ENCODE measurements at regions not wholly inside any gene's neighbourhood (a gene's known extent, or its start where the extent isn't known, plus 50 kb on each side); places are given as distances from the start of the nearest gene placed in this dataset.

- H3K4me1 ChIP-seq (ENCODE audit: control insufficient read depth in 2 of 2, insufficient read depth in 2 of 2, low read length in 1 of 2), result no peaks in the 10 kb centered on the region
- no peaks in the 10 kb centered on the region for H3K36me3 ChIP-seq (ENCODE audit: control insufficient read depth in 2 of 2, insufficient read depth in 2 of 2, low read length in 1 of 2)
- H3K9me3 ChIP-seq (ENCODE audit: control insufficient read depth in 2 of 2, insufficient read depth in 1 of 2, low read depth in 1 of 2, low read length in 1 of 2), result peaks cover 4 to 5% of the 10 kb centered on the region in 2 donors
- WGBS, 2 donors, result 71 to 74% methylated on average over 7 of the region's 7 CpGs
- no peak overlapping the region for H3K27ac ChIP-seq (ENCODE audit: low read depth in 2 of 2, low read length in 1 of 2)
- no peak overlapping the region for H3K4me3 ChIP-seq (ENCODE audit: low read depth in 1 of 2, low read length in 2 of 2)
- H3K27me3 ChIP-seq (ENCODE audit: control insufficient read depth in 1 of 2, insufficient read depth in 2 of 2, low read length in 2 of 2), result no peaks in the 10 kb centered on the region
These were observed 501.2 kb upstream of the EEF2KMT start for GRCh38 chr16:5598793-5599192.

GRCh38 chr16:5595849-5596248 lies 498.3 kb upstream of the EEF2KMT start:
- WGBS, 2 donors, result 87 to 90% methylated on average over 3 of the region's 3 CpGs
- no peaks in the 10 kb centered on the region for H3K4me1 ChIP-seq (ENCODE audit: control insufficient read depth in 2 of 2, insufficient read depth in 2 of 2, low read length in 1 of 2)
- H3K36me3 ChIP-seq (ENCODE audit: control insufficient read depth in 2 of 2, insufficient read depth in 2 of 2, low read length in 1 of 2), result no peaks in the 10 kb centered on the region
- H3K27me3 ChIP-seq (ENCODE audit: control insufficient read depth in 1 of 2, insufficient read depth in 2 of 2, low read length in 2 of 2), result no peaks in the 10 kb centered on the region
- H3K9me3 ChIP-seq (ENCODE audit: control insufficient read depth in 2 of 2, insufficient read depth in 1 of 2, low read depth in 1 of 2, low read length in 1 of 2), result peaks cover 4 to 5% of the 10 kb centered on the region in 2 donors
- no peak overlapping the region for H3K4me3 ChIP-seq (ENCODE audit: low read depth in 1 of 2, low read length in 2 of 2)
- no peak overlapping the region for H3K27ac ChIP-seq (ENCODE audit: low read depth in 2 of 2, low read length in 1 of 2)

GRCh38 chr16:5590416-5590815 lies 492.8 kb upstream of the EEF2KMT start:
- Histone ChIP-seq H3K4me1 (ENCODE audit: control insufficient read depth in 2 of 2, insufficient read depth in 2 of 2, low read length in 1 of 2) (no peaks in the 10 kb centered on the region), H3K27me3 (ENCODE audit: control insufficient read depth in 1 of 2, insufficient read depth in 2 of 2, low read length in 2 of 2) (no peaks in the 10 kb centered on the region), H3K4me3 (ENCODE audit: low read depth in 1 of 2, low read length in 2 of 2) (no peak overlapping the region), H3K27ac (ENCODE audit: low read depth in 2 of 2, low read length in 1 of 2) (no peak overlapping the region), H3K9me3 (ENCODE audit: control insufficient read depth in 2 of 2, insufficient read depth in 1 of 2, low read depth in 1 of 2, low read length in 1 of 2) (no peaks in the 10 kb centered on the region), H3K36me3 (ENCODE audit: control insufficient read depth in 2 of 2, insufficient read depth in 2 of 2, low read length in 1 of 2) (no peaks in the 10 kb centered on the region)
- 52 to 64% methylated on average over 8 of the region's 8 CpGs for WGBS, 2 donors

- no peaks in the 10 kb centered on the region for H3K36me3 ChIP-seq (ENCODE audit: control insufficient read depth in 2 of 2, insufficient read depth in 2 of 2, low read length in 1 of 2)
- 52 to 61% methylated on average over 7 of the region's 7 CpGs for WGBS, 2 donors
- no peak overlapping the region for H3K27ac ChIP-seq (ENCODE audit: low read depth in 2 of 2, low read length in 1 of 2)
- no peaks in the 10 kb centered on the region for H3K4me1 ChIP-seq (ENCODE audit: control insufficient read depth in 2 of 2, insufficient read depth in 2 of 2, low read length in 1 of 2)
- H3K27me3 ChIP-seq (ENCODE audit: control insufficient read depth in 1 of 2, insufficient read depth in 2 of 2, low read length in 2 of 2), result no peaks in the 10 kb centered on the region
- H3K4me3 ChIP-seq (ENCODE audit: low read depth in 1 of 2, low read length in 2 of 2), result no peak overlapping the region
- no peaks in the 10 kb centered on the region for H3K9me3 ChIP-seq (ENCODE audit: control insufficient read depth in 2 of 2, insufficient read depth in 1 of 2, low read depth in 1 of 2, low read length in 1 of 2)
These were observed 492.3 kb upstream of the EEF2KMT start for GRCh38 chr16:5589812-5590373.

DNA sequence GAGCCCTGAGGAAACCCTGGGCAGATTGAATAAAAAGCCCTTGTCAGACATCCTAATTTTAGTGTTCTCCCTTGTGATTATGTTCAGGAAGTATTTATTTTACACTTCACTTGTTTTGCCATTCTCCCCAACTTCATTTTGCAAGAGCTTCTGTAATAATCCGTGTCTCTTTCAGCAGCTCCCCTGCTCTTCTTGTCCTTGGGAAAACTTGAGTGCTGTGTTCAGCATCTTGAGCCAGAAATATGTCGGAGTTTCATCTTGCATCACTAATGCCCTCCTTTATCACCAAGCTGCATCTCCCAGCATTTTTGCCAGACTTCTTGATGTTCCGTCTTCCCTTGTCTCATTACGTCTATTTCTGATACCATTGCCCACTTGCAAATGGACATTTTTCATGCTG lies 486.5 kb upstream of the EEF2KMT start:
- Histone ChIP-seq H3K27ac (ENCODE audit: low read depth in 2 of 2, low read length in 1 of 2) (no peak overlapping the region), H3K4me1 (ENCODE audit: control insufficient read depth in 2 of 2, insufficient read depth in 2 of 2, low read length in 1 of 2) (no peaks in the 10 kb centered on the region), H3K9me3 (ENCODE audit: control insufficient read depth in 2 of 2, insufficient read depth in 1 of 2, low read depth in 1 of 2, low read length in 1 of 2) (no peaks in the 10 kb centered on the region), H3K36me3 (ENCODE audit: control insufficient read depth in 2 of 2, insufficient read depth in 2 of 2, low read length in 1 of 2) (no peaks in the 10 kb centered on the region), H3K4me3 (ENCODE audit: low read depth in 1 of 2, low read length in 2 of 2) (no peak overlapping the region), H3K27me3 (ENCODE audit: control insufficient read depth in 1 of 2, insufficient read depth in 2 of 2, low read length in 2 of 2) (no peaks in the 10 kb centered on the region)
- WGBS, 2 donors, result 84 to 85% methylated on average over 4 of the region's 4 CpGs

- no peaks in the 10 kb centered on the region for H3K9me3 ChIP-seq (ENCODE audit: control insufficient read depth in 2 of 2, insufficient read depth in 1 of 2, low read depth in 1 of 2, low read length in 1 of 2)
- no peaks in the 10 kb centered on the region for H3K4me1 ChIP-seq (ENCODE audit: control insufficient read depth in 2 of 2, insufficient read depth in 2 of 2, low read length in 1 of 2)
- no peak overlapping the region for H3K27ac ChIP-seq (ENCODE audit: low read depth in 2 of 2, low read length in 1 of 2)
- H3K4me3 ChIP-seq (ENCODE audit: low read depth in 1 of 2, low read length in 2 of 2), result no peak overlapping the region
- no peaks in the 10 kb centered on the region for H3K36me3 ChIP-seq (ENCODE audit: control insufficient read depth in 2 of 2, insufficient read depth in 2 of 2, low read length in 1 of 2)
- no peaks in the 10 kb centered on the region for H3K27me3 ChIP-seq (ENCODE audit: control insufficient read depth in 1 of 2, insufficient read depth in 2 of 2, low read length in 2 of 2)
- WGBS, 2 donors, result 74 to 75% methylated on average over 6 to 7 of the region's 7 CpGs
These were observed 484.9 kb upstream of the EEF2KMT start for GRCh38 chr16:5582529-5582928.

DNA sequence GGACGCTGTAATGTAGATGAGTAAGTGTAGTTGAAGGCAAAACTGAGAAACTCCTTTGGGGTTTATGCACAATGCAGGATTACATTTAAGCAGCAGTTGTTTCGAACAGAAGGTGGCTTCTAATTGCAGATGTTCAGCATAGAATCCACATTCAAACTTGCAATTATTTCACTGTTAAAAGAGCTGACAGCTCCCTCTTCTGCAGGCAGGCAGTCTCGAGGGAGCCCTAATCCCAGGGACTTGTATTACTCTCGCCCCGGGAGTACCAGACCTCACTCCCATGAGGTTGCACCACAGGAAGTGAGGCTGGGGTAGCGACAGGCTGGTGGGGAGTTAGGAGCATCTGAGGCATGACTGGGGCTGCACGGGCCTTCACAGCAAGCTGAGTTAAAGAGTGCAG lies 484.3 kb upstream of the EEF2KMT start:
- WGBS, 2 donors, result 56 to 66% methylated on average over 7 of the region's 7 CpGs

DNA sequence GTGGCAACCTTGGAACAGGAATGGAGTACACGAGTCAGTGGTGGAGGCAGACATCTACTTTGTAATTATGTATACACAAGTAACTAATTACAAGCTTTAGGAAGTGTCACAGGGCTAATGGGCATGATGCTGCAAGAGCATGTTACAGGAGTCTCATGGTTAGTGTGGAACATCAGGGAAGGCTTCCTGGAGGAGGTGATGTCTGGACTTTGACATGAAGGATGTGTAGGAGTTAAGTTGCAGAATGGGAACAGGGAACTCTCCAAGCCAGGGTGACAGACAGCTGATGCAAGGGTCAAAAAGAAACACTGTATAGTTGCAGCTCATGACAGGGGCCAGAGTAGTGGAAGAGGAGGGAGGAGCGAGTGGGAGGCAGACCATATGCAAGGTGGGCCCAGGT lies 483.8 kb upstream of the EEF2KMT start:
- 74 to 78% methylated on average over 2 of the region's 2 CpGs for WGBS, 2 donors

More for the DNA sequence above, 484.3 kb upstream of the EEF2KMT start:
- Histone ChIP-seq H3K27me3 (ENCODE audit: control insufficient read depth in 1 of 2, insufficient read depth in 2 of 2, low read length in 2 of 2) (no peaks in the 10 kb centered on the region), H3K36me3 (ENCODE audit: control insufficient read depth in 2 of 2, insufficient read depth in 2 of 2, low read length in 1 of 2) (no peaks in the 10 kb centered on the region), H3K4me3 (ENCODE audit: low read depth in 1 of 2, low read length in 2 of 2) (no peak overlapping the region), H3K27ac (ENCODE audit: low read depth in 2 of 2, low read length in 1 of 2) (no peak overlapping the region), H3K9me3 (ENCODE audit: control insufficient read depth in 2 of 2, insufficient read depth in 1 of 2, low read depth in 1 of 2, low read length in 1 of 2) (no peaks in the 10 kb centered on the region), H3K4me1 (ENCODE audit: control insufficient read depth in 2 of 2, insufficient read depth in 2 of 2, low read length in 1 of 2) (no peaks in the 10 kb centered on the region)

GRCh38 chr16:5580772-5581171 lies 483.2 kb upstream of the EEF2KMT start:
- Histone ChIP-seq H3K4me1 (ENCODE audit: control insufficient read depth in 2 of 2, insufficient read depth in 2 of 2, low read length in 1 of 2) (no peaks in the 10 kb centered on the region), H3K4me3 (ENCODE audit: low read depth in 1 of 2, low read length in 2 of 2) (no peak overlapping the region), H3K36me3 (ENCODE audit: control insufficient read depth in 2 of 2, insufficient read depth in 2 of 2, low read length in 1 of 2) (no peaks in the 10 kb centered on the region), H3K9me3 (ENCODE audit: control insufficient read depth in 2 of 2, insufficient read depth in 1 of 2, low read depth in 1 of 2, low read length in 1 of 2) (no peaks in the 10 kb centered on the region), H3K27ac (ENCODE audit: low read depth in 2 of 2, low read length in 1 of 2) (no peak overlapping the region), H3K27me3 (ENCODE audit: control insufficient read depth in 1 of 2, insufficient read depth in 2 of 2, low read length in 2 of 2) (no peaks in the 10 kb centered on the region)
- WGBS, 2 donors, result 71 to 78% methylated on average over 6 of the region's 6 CpGs

More for the DNA sequence above, 483.8 kb upstream of the EEF2KMT start:
- no peak overlapping the region for H3K27ac ChIP-seq (ENCODE audit: low read depth in 2 of 2, low read length in 1 of 2)
- no peaks in the 10 kb centered on the region for H3K4me1 ChIP-seq (ENCODE audit: control insufficient read depth in 2 of 2, insufficient read depth in 2 of 2, low read length in 1 of 2)
- H3K4me3 ChIP-seq (ENCODE audit: low read depth in 1 of 2, low read length in 2 of 2), result no peak overlapping the region
- no peaks in the 10 kb centered on the region for H3K9me3 ChIP-seq (ENCODE audit: control insufficient read depth in 2 of 2, insufficient read depth in 1 of 2, low read depth in 1 of 2, low read length in 1 of 2)
- H3K36me3 ChIP-seq (ENCODE audit: control insufficient read depth in 2 of 2, insufficient read depth in 2 of 2, low read length in 1 of 2), result no peaks in the 10 kb centered on the region
- H3K27me3 ChIP-seq (ENCODE audit: control insufficient read depth in 1 of 2, insufficient read depth in 2 of 2, low read length in 2 of 2), result no peaks in the 10 kb centered on the region

DNA sequence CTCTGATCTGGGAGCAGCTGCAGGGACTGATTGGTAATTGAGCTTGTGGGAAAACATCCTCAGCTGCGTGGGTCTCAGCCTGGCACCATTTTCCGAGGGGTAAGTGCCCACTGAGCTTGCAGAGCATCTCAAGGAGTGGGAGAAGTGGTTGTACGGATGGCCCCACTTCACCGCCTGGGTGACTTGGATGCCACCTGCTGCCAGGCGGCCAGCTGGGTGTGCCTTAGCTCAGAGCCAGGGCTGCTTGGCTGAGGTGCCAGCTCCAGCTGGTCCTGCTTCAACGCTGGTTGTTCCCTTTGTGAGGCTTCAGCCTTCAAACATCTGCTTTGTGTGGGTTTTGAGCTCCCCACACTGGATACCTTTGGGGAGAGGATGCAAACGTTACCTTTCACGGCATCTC lies 482.7 kb upstream of the EEF2KMT start:
- H3K9me3 ChIP-seq (ENCODE audit: control insufficient read depth in 2 of 2, insufficient read depth in 1 of 2, low read depth in 1 of 2, low read length in 1 of 2), result no peaks in the 10 kb centered on the region
- 44 to 62% methylated on average over 8 of the region's 8 CpGs for WGBS, 2 donors
- H3K27ac ChIP-seq (ENCODE audit: low read depth in 2 of 2, low read length in 1 of 2), result no peak overlapping the region
- no peaks in the 10 kb centered on the region for H3K27me3 ChIP-seq (ENCODE audit: control insufficient read depth in 1 of 2, insufficient read depth in 2 of 2, low read length in 2 of 2)
- no peak overlapping the region for H3K4me3 ChIP-seq (ENCODE audit: low read depth in 1 of 2, low read length in 2 of 2)
- no peaks in the 10 kb centered on the region for H3K36me3 ChIP-seq (ENCODE audit: control insufficient read depth in 2 of 2, insufficient read depth in 2 of 2, low read length in 1 of 2)
- no peaks in the 10 kb centered on the region for H3K4me1 ChIP-seq (ENCODE audit: control insufficient read depth in 2 of 2, insufficient read depth in 2 of 2, low read length in 1 of 2)

All from esophagus (tissue), 2 donors.